Neural cell (in vitro differentiated cells): ENCODE measurements at regions not wholly inside any gene's neighbourhood (a gene's known extent, or its start where the extent isn't known, plus 50 kb on each side); places are given as distances from the start of the nearest gene placed in this dataset.
A peak's percentile ranks its signal among the peaks of the same experiment; 100 is the strongest.

Source experiments
- H2AFZ ChIP-seq: fragments of 200-600, 300-800 bp; sonication (generic), shearing (Covaris generic); 2 replicates; pipeline ENCODE4 v1.6.0; 2014; ENCODE audit warnings: low read depth, mild to moderate bottlenecking, antibody characterized with exemption, low read length, moderate library complexity
- H3F3A ChIP-seq: fragments of 200-600 bp; shearing (Covaris generic); 2 replicates; pipeline ENCODE4 v1.6.1; 2016; ENCODE audit warnings: mild to moderate bottlenecking, moderate library complexity, mixed read lengths, antibody characterized with exemption, low read length; ENCODE audit not compliant: insufficient read depth, poor library complexity, severe bottlenecking
- H3K27ac ChIP-seq: fragments of 200-600, 300-800 bp; sonication (generic), shearing (Covaris generic); 2 replicates; pipeline ENCODE4 v1.5.1; 2014; ENCODE audit warnings: mild to moderate bottlenecking, low read length, moderate library complexity
- H3K27me3 ChIP-seq: fragments of 300-800, 200-600 bp; sonication (generic), shearing (Covaris generic); 2 replicates; pipeline ENCODE4 v1.6.0; 2014; ENCODE audit warnings: mild to moderate bottlenecking, low read depth, low read length, moderate library complexity; ENCODE audit not compliant: insufficient read depth
- H3K36me3 ChIP-seq: fragments of 300-800, 200-600 bp; sonication (generic), shearing (Covaris generic); 2 replicates; pipeline ENCODE4 v1.5.1; 2014; ENCODE audit warnings: mild to moderate bottlenecking, antibody characterized with exemption, low read length, moderate library complexity; ENCODE audit not compliant: insufficient read depth
- H3K4me2 ChIP-seq: fragments of 300-800, 200-600 bp; sonication (generic), shearing (Covaris generic); 2 replicates; pipeline ENCODE4 v1.6.0; 2014; ENCODE audit warnings: mild to moderate bottlenecking, low read length
- H3K4me3 ChIP-seq: fragments of 300-800, 200-600 bp; sonication (generic), shearing (Covaris generic); 2 replicates; pipeline ENCODE4 v1.5.1; 2014; ENCODE audit warnings: mild to moderate bottlenecking, low read length, moderate library complexity
- H3K79me2 ChIP-seq: fragments of 200-600 bp; shearing (Covaris generic); replicated peaks from 2 replicates; pipeline ENCODE4 v1.6.0; 2014; ENCODE audit warnings: mild to moderate bottlenecking, low read length, moderate library complexity; ENCODE audit not compliant: insufficient read depth
- H3K9ac ChIP-seq: fragments of 300-800, 200-600 bp; sonication (generic), shearing (Covaris generic); 2 replicates; pipeline ENCODE4 v1.6.1; 2016; ENCODE audit warnings: mild to moderate bottlenecking, low read length, mixed read lengths
- H3K9me2 ChIP-seq: fragments of 200-600 bp; shearing (Covaris generic); 2 replicates; pipeline ENCODE4 v1.6.1; 2016; ENCODE audit warnings: mild to moderate bottlenecking, low read length, mixed read lengths; ENCODE audit not compliant: insufficient read depth
- H3K9me3 ChIP-seq: fragments of 200-600, 300-800 bp; sonication (generic), shearing (Covaris generic); 2 replicates; pipeline ENCODE4 v1.6.1; 2016; ENCODE audit warnings: mild to moderate bottlenecking, mixed run types, low read length, moderate library complexity, mixed read lengths
- H4K20me1 ChIP-seq: fragments of 200-600 bp; shearing (Covaris generic); 2 replicates; pipeline ENCODE4 v1.6.1; 2016; ENCODE audit warnings: mild to moderate bottlenecking, mixed run types; ENCODE audit not compliant: insufficient read depth
- CTCF ChIP-seq: fragments of 450-650 bp; IDR thresholded peaks from 2 replicates; pipeline ENCODE4 v1.5.1; 2014; ENCODE audit warnings: antibody characterized with exemption, mild to moderate bottlenecking, moderate library complexity; ENCODE audit not compliant: poor library complexity, severe bottlenecking
- EP300 ChIP-seq: fragments of 450-650 bp; conservative IDR thresholded peaks from 2 replicates; pipeline ENCODE4 v1.6.1; 2014; ENCODE audit warnings: antibody characterized with exemption, mild to moderate bottlenecking, moderate library complexity; ENCODE audit not compliant: poor library complexity, severe bottlenecking
- EZH2 ChIP-seq: fragments of 200-600, 300-800 bp; shearing (Covaris generic), sonication (generic); IDR thresholded peaks from 2 replicates; pipeline ENCODE4 v1.6.1; 2014; ENCODE audit warnings: antibody characterized with exemption, low read length, borderline replicate concordance, mild to moderate bottlenecking; ENCODE audit not compliant: insufficient read depth, poor library complexity, severe bottlenecking
- MXI1 ChIP-seq: fragments of 450-650 bp; conservative IDR thresholded peaks from 2 replicates; pipeline ENCODE4 v1.6.1; 2014; ENCODE audit warnings: antibody characterized with exemption, mild to moderate bottlenecking; ENCODE audit not compliant: poor library complexity, severe bottlenecking
- POLR2AphosphoS5 ChIP-seq: IDR thresholded peaks from 2 replicates; pipeline ENCODE4 v1.6.1; 2012
- RAD21 ChIP-seq: fragments of 450-650 bp; conservative IDR thresholded peaks from 2 replicates; pipeline ENCODE4 v1.6.1; 2014; ENCODE audit warnings: antibody characterized with exemption, mild to moderate bottlenecking, moderate library complexity
- REST ChIP-seq: IDR thresholded peaks from 2 replicates; pipeline ENCODE4 v1.6.1; 2012; ENCODE audit warnings: borderline replicate concordance
- SMC3 ChIP-seq: fragments of 450-650 bp; conservative IDR thresholded peaks from 2 replicates; pipeline ENCODE4 v1.6.1; 2014; ENCODE audit warnings: antibody characterized with exemption, mild to moderate bottlenecking, moderate library complexity; ENCODE audit not compliant: poor library complexity
- TAF1 ChIP-seq: IDR thresholded peaks from 2 replicates; pipeline ENCODE4 v1.6.1; 2012; ENCODE audit warnings: low read depth

- no peaks in the 10 kb centered on the region for H3F3A ChIP-seq
- peak; percentile 30 for TF ChIP-seq RAD21
- no peak for TF ChIP-seq CTCF
- TF ChIP-seq MXI1: no peak
- H2AFZ ChIP-seq: no peak overlapping the region
- H3K9ac ChIP-seq: no peak overlapping the region
- H3K9me3 ChIP-seq: no peaks in the 10 kb centered on the region
- H3K4me2 ChIP-seq: no peak overlapping the region
- H3K4me3 ChIP-seq: no peak overlapping the region
- no peaks in the 10 kb centered on the region for H3K79me2 ChIP-seq
- H3K27me3 ChIP-seq: no peaks in the 10 kb centered on the region
- no peaks in the 10 kb centered on the region for H3K9me2 ChIP-seq
- no peaks in the 10 kb centered on the region for H4K20me1 ChIP-seq
- no peaks in the 10 kb centered on the region for H3K36me3 ChIP-seq
- peak overlapping the region; percentile 30 for H3K27ac ChIP-seq
Observed at GRCh38 chr11:109037856-109038780, 373.2 kb downstream of the DDX10 start.

GRCh38 chr11:109039611-109040010 is 374.7 kb downstream of the DDX10 start:
- H4K20me1 ChIP-seq: no peaks in the 10 kb centered on the region
- H3K9me3 ChIP-seq: no peaks in the 10 kb centered on the region
- no peaks in the 10 kb centered on the region for H3F3A ChIP-seq
- no peak overlapping the region for H2AFZ ChIP-seq
- TF ChIP-seq MXI1 (no peak), POLR2AphosphoS5 (no peak), CTCF (no peak), EZH2 (no peak), TAF1 (no peak), EP300 (no peak), SMC3 (no peak), RAD21 (no peak), REST (no peak)
- H3K27ac ChIP-seq: no peak overlapping the region
- H3K36me3 ChIP-seq: no peaks in the 10 kb centered on the region
- H3K9me2 ChIP-seq: no peaks in the 10 kb centered on the region
- H3K9ac ChIP-seq: no peak overlapping the region
- H3K4me2 ChIP-seq: no peak overlapping the region
- no peaks in the 10 kb centered on the region for H3K27me3 ChIP-seq
- H3K79me2 ChIP-seq: no peaks in the 10 kb centered on the region
- no peak overlapping the region for H3K4me3 ChIP-seq
